ENCODE measurements at regions not wholly inside any gene's neighbourhood (a gene's known extent, or its start where the extent isn't known, plus 50 kb on each side); places are given as distances from the start of the nearest gene placed in this dataset.
A peak's percentile ranks its signal among the peaks of the same experiment; 100 is the strongest.
"Not testable (repeated sequence)": the region's sequence is repeated elsewhere in the genome, so short reads cannot be mapped to it uniquely, and the experiment has no call there.

DNA sequence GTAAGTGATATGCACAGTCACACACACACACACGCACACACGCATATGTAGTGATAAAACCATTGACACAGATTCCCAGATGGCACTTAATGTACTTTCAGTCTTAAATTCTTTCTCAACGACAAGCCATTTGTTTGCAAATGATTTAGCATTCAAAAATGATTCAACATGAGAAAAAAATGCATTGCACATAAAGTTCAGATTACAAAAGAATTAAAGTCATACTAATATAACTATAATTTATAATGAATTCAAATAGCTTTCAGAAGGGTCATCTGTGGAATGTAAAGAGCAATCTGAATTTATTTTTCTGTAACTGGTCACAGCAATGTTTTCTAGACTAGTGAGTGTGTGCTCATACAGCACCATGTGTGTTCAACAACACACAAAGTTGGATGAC, 521.6 kb upstream of the ZNF337 start:
- DNase-seq, result no peak

DNA sequence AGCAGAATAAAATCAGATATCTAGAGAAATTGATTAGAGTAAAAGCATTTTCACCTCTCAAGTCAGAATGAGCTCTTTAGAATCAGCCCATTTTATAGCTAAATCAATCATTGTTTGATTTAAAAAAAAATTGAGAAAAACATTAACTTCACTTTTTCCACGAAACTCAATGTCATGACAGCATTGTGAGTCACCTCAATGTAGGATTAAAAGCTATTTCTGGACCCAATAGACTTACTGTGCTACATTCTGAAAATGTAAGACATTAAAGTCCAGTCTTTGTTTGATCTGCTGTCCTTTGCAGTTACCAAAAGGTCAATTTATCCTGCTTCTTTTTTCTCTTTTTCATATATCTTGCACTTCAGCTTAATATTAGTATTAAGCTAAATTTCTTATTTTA, 519.4 kb upstream of the ZNF337 start:
- DNase-seq, result no peak

DNA sequence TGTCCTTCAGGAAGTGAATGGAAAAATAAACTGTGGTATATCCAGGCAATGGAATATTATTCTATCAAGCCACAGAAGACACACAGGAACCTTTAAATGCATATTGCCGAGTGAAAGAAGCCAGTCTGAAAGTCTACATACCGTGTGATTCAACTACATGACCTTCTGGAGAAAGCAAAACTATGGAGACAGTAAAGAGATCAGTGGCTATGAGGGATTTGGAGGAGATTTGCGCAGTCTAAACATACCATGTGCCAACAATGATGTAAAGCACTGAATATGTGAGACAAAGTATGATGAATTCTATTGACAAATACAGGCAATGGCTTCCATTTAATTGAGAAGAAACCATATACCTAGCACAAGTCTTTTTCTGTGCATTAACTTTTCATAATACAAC, 518.3 kb upstream of the ZNF337 start:
- DNase-seq, result no peak

GRCh38 chr20:26209171-26209941, 512.7 kb upstream of the ZNF337 start:
- DNase-seq, result peak in 1 of 51 donors; percentile 91

GRCh38 chr20:26208296-26209091, 511.8 kb upstream of the ZNF337 start:
- DNase-seq, result no peak

DNA sequence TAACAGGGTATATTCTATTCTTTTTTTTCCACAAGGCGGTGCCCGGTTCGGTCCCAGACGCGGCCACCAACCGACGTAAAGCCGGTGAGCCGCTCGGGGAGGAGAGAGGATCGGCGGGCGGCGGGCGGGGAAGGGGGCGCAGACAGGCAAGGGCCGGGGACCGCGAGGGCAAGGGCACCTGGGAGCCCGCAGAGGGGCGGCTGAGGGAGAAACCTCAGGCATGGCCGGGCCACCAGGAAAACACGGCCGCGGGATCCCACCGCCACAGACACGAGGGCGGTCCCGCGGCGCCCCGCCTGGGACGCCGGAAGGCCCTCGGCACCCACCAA, 511.3 kb upstream of the ZNF337 start:
- DNase-seq, result not testable (repeated sequence)

- DNase-seq, result no peak
These were observed 510.7 kb upstream of the ZNF337 start for GRCh38 chr20:26207237-26207966.

DNA sequence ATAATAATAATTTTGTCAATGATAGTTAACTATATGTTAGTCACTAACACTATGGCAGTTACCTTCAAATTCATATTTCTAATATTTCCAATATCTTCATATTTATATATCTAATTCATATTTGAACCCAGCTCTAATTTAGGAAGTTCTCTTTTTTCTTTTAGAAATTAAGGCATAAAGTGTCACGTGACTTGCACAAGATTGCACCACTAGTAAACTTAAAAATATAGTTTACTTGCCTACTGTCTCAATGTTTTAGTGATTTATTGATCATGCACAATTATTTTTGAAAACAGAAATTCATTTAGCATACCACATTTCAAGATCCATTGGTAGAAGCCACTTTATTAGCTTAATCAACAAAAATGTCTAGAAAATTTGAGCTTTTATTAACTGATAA, 508.7 kb upstream of the ZNF337 start:
- DNase-seq, result no peak

- DNase-seq, result not testable (repeated sequence)
These were observed 504.4 kb upstream of the ZNF337 start for GRCh38 chr20:26201026-26201425.

- not testable (repeated sequence) for DNase-seq
These were observed 490.7 kb upstream of the ZNF337 start for GRCh38 chr20:26187329-26187728.

DNA sequence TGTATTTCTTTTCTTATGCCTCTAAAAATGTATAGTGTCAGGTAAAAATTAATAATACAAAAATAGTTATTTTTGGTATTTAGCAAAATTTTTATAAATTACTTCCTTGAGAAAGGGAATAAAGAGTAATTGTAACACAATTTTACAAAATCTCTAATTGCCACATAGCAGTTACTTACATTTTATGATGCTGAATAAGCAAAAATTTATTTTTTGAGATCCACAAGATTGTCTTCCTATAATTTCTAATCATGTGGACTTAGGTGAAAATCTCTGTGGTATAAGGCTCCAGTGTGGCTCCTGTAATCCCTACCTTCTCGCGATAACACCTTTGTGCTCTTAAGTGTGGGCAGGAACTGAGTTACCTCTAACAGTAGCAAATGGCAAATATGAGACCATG, 487.1 kb upstream of the ZNF337 start:
- not testable (repeated sequence) for DNase-seq

DNA sequence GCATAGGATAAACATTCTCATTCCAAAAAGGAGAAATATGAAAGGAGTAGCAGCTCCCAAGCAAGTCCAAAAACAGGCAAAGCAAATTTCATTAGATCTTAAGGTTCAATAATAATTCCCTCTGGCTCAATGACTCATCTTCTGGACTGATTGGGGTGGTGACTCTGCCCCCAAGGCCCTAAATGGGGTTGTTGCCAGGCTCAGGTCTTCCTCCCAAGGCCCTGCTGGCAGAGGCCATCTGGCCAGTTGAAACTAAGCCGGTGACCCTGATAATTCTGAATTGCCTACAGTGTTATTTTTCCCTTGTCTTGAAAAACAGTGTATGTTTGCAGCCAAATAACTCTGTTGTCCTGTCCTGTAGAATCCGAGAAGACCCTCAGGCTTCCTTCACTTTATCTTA, 484.7 kb upstream of the ZNF337 start:
- not testable (repeated sequence) for DNase-seq

GRCh38 chr20:26171875-26172274, 475.2 kb upstream of the ZNF337 start:
- peak in 1 of 51 donors; percentile 4 for DNase-seq

DNA sequence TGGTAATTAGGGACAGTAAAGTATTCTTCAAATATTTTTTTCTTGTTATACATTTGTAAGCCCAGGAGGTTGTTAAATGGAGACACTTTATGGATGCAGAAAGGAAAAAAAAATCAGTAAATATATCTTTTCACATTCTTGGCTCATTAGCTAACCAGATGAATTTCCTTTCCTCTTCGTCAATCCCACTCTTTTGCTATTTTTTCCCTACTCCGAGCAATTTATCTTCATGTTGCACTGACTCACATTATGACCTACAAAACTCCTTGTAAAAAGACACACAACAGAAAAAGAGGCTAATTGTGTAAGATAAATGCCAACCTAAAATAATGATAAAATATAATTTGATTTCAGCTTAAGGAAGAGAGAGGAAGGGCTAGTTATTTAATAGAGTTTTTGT, 472.9 kb upstream of the ZNF337 start:
- no peak for DNase-seq

DNA sequence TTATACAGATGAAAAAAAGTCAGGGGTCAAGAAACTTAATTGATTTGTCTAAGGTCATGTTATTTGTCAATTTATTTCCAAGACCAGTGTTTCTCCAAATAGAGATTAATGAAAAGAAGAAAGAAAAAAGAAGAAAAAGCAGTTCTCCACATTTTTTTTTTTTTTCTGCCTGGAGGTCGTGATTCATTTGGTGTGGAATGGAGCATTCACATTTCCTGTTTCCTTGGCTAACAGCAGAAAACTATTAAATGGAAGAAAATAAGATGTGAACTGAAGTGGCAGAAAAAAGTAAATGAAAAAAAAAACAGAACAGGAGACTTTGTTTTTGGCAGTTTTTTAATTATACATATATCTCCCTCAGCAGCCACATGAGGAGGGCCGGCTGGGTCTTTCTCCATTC, 470.8 kb upstream of the ZNF337 start:
- DNase-seq, result no peak

GRCh38 chr20:26163890-26164289, 467.2 kb upstream of the ZNF337 start:
- no peak for DNase-seq

DNA sequence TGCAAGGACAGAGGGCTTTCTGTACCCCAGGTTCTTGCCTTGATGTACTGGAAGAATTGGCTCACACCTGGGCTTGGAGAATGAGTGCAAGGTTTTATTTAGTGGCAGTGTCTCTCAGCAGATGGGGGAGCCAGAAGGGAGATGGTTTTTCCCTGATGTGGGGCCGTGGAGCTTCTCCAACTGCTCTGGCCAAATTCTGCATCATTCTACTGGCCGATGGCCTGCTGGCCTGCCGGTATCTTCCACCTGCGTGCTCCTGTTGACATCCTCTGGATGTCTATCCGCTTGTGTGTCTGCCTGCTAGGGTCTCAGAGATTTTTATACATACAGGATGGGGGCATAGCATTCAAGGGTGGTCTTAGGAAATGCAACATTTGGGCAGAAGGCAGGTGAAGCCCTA, 466.5 kb upstream of the ZNF337 start:
- DNase-seq, result not testable (repeated sequence)

- not testable (repeated sequence) for DNase-seq
These were observed 465.1 kb upstream of the ZNF337 start for GRCh38 chr20:26161741-26162140.

DNA sequence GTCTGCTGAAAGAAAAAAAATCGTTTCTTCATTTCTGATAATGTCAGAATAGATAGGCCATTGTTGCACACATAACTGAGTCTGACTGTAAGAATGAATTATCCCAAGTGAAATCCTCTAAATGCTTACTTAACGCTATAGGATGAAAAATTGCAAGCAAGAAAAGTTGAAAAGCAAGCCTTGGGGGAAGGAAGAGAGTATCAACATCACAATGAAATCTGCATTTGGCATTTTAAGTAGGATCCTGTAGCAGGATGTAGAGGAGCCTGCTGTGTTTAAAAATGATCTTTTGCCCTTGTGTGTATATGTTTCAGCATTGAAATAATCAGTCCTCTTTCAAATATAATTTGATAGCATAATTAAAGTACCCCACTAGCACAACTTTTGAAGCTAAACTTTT, 464.3 kb upstream of the ZNF337 start:
- not testable (repeated sequence) for DNase-seq

DNA sequence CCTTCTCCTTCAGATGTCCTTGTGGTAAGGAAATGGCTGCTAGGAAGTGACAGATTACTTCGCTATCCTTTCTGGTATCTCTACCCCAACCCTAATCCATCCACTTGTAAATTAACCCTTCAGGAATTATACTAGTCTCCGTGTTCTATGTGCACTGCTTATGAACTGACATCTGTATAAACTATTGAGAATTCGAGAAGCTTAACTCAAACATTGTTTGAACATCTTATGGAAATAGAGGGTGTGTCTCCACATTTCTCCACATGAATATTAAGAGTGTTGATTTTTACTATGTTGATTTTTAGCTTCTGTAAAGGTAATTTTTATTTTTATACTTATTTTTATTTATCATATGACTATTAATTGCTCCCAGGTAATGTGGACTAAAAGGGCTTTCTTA, 457.6 kb upstream of the ZNF337 start:
- DNase-seq, result no peak

- DNase-seq, result no peak
These were observed 438.9 kb upstream of the ZNF337 start for GRCh38 chr20:26135325-26136110.

- DNase-seq, result no peak
These were observed 438.0 kb upstream of the ZNF337 start for GRCh38 chr20:26134606-26135005.

Data from hypothalamus (tissue), 51 donors.